Mucosa of rectum (tissue), 2 donors: ENCODE measurements at regions not wholly inside any gene's neighbourhood (a gene's known extent, or its start where the extent isn't known, plus 50 kb on each side); places are given as distances from the start of the nearest gene placed in this dataset.
"Not testable (repeated sequence)": the region's sequence is repeated elsewhere in the genome, so short reads cannot be mapped to it uniquely, and the experiment has no call there.

Experiments
- H3K27ac ChIP-seq, 2 donors: one replicate each; pipeline ENCODE4 v1.7.0; 2013; ENCODE audit warnings: inconsistent platforms in 2 of 2, low read depth in 2 of 2, low read length in 2 of 2
- H3K27me3 ChIP-seq, 2 donors: one replicate each; pipeline ENCODE4 v1.7.0; 2013; ENCODE audit warnings: low read length in 2 of 2; ENCODE audit not compliant: control insufficient read depth in 2 of 2, insufficient read depth in 2 of 2
- H3K36me3 ChIP-seq, 2 donors: one replicate each; pipeline ENCODE4 v1.7.0; 2013; ENCODE audit warnings: low read length in 2 of 2; ENCODE audit not compliant: control insufficient read depth in 2 of 2, insufficient read depth in 2 of 2
- H3K4me1 ChIP-seq, 2 donors: one replicate each; pipeline ENCODE4 v1.7.0; 2013; ENCODE audit warnings: low read length in 2 of 2, mild to moderate bottlenecking in 1 of 2; ENCODE audit not compliant: control insufficient read depth in 2 of 2, insufficient read depth in 2 of 2
- H3K4me3 ChIP-seq, 2 donors: one replicate each; pipeline ENCODE4 v1.7.0; 2013; ENCODE audit warnings: low read length in 2 of 2
- H3K9ac ChIP-seq, 2 donors: one replicate each; pipeline ENCODE4 v1.7.0; 2013; ENCODE audit warnings: low read length in 2 of 2, low read depth in 1 of 2, mild to moderate bottlenecking in 1 of 2
- H3K9me3 ChIP-seq, 2 donors: one replicate each; pipeline ENCODE4 v1.7.0; 2013; ENCODE audit warnings: low read length in 2 of 2; ENCODE audit not compliant: control insufficient read depth in 2 of 2
- donor health status: healthy.
- donor health status: Normal muscosa, but diverticular disease.

DNA sequence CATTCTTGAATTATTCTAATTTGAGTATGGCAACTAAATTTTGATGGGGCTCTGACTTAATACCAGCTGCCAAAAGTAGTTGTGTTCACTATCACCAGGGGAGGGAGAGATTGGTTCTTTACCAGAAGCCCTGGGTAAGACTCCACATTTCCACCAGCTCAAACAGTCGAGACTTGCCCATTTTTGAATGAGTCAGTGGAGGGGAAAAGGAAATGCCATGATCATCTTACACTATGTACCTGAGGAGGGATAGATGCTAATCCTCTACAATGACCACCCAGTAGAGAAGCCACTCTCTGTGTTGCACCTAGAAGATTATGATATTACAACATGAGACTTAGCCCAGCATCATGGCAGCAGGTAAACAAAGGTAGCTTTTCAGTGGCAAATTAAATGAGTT, 77.0 kb upstream of the SGK1 start:
- Histone ChIP-seq H3K27ac (no peak overlapping the region), H3K4me3 (no peak overlapping the region), H3K9ac (no peak overlapping the region), H3K9me3 (no peaks in the 10 kb centered on the region), H3K4me1 (no peaks in the 10 kb centered on the region), H3K27me3 (no peaks in the 10 kb centered on the region), H3K36me3 (no peaks in the 10 kb centered on the region)

DNA sequence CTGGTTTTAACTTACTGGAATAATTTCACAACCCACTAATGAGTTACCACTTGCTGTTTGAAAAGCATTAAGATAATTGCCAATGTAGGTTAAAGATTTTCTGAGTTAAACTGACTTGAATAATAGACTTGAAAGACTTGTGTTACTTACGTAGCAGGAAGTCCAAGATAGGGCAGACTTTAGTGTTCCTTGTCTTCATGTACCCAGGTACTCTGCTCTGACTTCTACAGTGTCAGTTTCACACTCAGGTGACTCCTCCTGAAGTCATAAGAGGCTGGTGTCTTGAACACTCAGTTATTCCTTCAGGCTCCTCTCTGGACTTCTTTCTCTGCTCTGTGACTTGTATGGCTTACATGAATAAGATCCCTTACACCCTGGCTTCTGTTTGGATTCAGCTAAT, 76.3 kb upstream of the SGK1 start:
- Histone ChIP-seq H3K27ac (no peak overlapping the region), H3K27me3 (no peaks in the 10 kb centered on the region), H3K9me3 (no peaks in the 10 kb centered on the region), H3K9ac (no peak overlapping the region), H3K36me3 (no peaks in the 10 kb centered on the region), H3K4me3 (no peak overlapping the region), H3K4me1 (no peaks in the 10 kb centered on the region)

DNA sequence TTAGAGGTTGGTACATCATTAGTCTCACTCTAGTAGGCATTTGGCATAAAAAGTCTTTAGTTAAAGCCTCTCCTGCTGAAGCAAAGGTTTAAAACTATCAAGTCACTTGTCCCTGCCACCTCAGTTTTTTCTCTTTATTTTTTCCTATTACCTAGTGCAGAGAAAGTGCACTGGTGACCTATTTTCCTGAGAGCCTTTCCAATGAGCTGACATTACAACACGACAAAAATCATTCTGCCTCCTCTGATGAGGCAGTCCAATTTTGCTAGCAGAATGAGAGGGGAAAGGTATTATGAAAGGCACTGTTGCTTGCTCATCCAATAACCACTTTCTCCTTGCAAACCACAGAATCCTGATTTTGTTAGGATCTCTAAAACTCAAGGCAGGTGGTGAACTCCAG, 73.3 kb upstream of the SGK1 start:
- Histone ChIP-seq H3K4me1 (no peaks in the 10 kb centered on the region), H3K9me3 (no peaks in the 10 kb centered on the region), H3K4me3 (no peak overlapping the region), H3K36me3 (no peaks in the 10 kb centered on the region), H3K27ac (no peak overlapping the region), H3K9ac (no peak overlapping the region), H3K27me3 (no peaks in the 10 kb centered on the region)

DNA sequence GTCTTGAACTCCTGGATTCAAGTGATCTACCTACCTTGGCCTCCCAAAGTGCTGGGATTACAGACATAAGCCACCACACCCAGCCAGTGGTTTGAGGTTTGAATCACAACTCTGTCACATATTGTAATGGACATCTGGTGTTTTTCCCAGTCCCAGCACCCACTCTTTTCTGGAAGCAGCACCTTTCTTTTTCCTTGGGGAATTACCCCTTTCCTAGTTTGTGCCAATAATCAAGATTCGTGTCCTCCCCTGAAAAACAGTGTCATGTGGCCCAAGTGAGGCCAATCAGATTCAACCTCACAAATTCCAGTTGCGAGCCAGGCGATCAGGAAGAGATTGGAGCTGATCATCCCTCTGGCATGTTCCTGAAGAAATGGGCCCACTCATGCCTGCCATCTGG, 71.7 kb upstream of the SGK1 start:
- no peak overlapping the region for H3K4me3 ChIP-seq
- no peak overlapping the region for H3K27ac ChIP-seq
- H3K27me3 ChIP-seq = no peaks in the 10 kb centered on the region
- no peaks in the 10 kb centered on the region for H3K4me1 ChIP-seq
- H3K9me3 ChIP-seq = no peaks in the 10 kb centered on the region
- no peaks in the 10 kb centered on the region for H3K36me3 ChIP-seq
- no peak overlapping the region for H3K9ac ChIP-seq

DNA sequence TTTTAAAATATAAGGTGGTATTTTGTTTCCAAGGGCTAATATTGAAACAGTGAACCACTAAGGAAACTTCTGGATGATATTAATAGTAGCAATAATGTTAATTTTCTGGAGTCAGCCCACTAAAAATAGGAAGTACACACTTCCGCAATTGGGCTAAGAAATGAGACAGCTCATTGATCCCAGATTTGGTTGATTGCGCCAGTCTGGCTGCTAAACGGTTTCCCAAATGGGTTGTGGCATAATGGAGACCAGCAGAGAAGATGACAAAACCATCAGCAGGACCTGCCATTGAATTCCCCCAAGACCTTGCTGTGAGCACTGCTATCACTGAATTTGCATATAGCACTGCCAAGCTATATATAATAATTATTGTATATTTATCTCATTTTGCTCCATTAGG, 71.2 kb upstream of the SGK1 start:
- no peak overlapping the region for H3K4me3 ChIP-seq
- H3K36me3 ChIP-seq = no peaks in the 10 kb centered on the region
- H3K4me1 ChIP-seq = no peaks in the 10 kb centered on the region
- H3K9me3 ChIP-seq = no peaks in the 10 kb centered on the region
- H3K27ac ChIP-seq = no peak overlapping the region
- no peaks in the 10 kb centered on the region for H3K27me3 ChIP-seq
- H3K9ac ChIP-seq = no peak overlapping the region

DNA sequence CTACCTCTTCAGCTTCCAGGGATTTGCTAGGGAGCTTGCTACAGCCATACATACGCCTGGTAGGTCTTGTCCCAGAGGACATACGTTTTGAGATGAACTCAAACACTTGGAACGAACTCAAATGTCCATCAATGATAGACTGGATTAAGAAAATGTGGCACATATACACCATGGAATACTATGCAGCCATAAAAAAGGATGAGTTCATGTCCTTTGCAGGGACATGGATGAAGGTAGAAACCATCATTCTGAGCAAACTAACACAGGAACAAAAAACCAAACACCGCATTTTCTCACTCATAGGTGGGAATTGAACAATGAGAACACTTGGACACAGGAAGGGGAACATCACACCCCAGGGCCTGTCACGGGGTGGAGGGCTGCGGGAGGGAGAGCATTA, 68.6 kb upstream of the SGK1 start:
- H3K36me3 ChIP-seq, H3K27ac ChIP-seq, H3K4me1 ChIP-seq, H3K4me3 ChIP-seq, H3K27me3 ChIP-seq, H3K9ac ChIP-seq, H3K9me3 ChIP-seq: not testable (repeated sequence)

DNA sequence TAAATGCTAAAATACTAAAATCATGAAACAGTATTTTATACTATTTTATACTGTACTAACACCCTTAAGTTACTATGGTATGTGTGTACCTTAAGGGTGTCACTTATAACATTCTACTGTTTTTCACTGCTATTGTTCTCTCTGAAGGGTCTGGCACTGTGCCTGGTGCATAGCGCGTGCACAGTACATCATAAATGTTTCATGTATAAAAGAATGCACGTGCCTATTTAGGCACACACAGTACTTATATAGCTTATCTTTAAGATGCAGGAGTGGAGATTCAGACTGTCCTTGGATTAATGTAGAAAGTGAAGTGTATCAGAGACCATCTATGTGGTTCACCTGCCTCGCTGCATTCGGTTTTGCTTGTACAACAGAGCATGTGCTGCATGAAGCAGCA, 64.0 kb upstream of the SGK1 start:
- H3K36me3 ChIP-seq = no peaks in the 10 kb centered on the region
- H3K9ac ChIP-seq = no peak overlapping the region
- H3K27me3 ChIP-seq = no peaks in the 10 kb centered on the region
- no peaks in the 10 kb centered on the region for H3K9me3 ChIP-seq
- no peak overlapping the region for H3K27ac ChIP-seq
- peaks cover 3 to 7% of the 10 kb centered on the region in 2 donors for H3K4me1 ChIP-seq
- no peak overlapping the region for H3K4me3 ChIP-seq

DNA sequence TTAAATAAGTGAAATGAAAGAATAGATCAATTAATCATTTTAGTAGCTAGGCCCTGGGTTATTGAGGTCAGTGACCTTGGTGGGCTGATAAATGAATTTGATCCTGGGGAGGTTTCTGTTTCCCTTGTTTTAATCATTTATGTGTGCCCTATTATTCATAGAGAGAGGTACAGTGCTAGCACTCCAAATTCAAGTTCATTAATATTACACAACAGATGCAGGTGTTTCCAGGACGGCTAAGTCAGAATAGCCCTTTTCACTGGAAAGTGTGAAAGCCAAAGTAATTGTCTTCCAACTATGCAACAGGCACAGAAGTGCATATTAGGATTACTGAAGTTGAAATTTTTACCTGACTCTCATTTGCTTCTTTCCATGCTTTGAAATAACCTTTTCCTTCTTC, 61.7 kb upstream of the SGK1 start:
- peaks cover 3 to 7% of the 10 kb centered on the region in 2 donors for H3K4me1 ChIP-seq
- H3K4me3 ChIP-seq = peak overlapping the region in 1 of 2 donors; percentile 30
- no peaks in the 10 kb centered on the region for H3K36me3 ChIP-seq
- no peaks in the 10 kb centered on the region for H3K9me3 ChIP-seq
- peak overlapping the region; percentile 72 to 75 for H3K27ac ChIP-seq
- no peaks in the 10 kb centered on the region for H3K27me3 ChIP-seq
- no peak overlapping the region for H3K9ac ChIP-seq

DNA sequence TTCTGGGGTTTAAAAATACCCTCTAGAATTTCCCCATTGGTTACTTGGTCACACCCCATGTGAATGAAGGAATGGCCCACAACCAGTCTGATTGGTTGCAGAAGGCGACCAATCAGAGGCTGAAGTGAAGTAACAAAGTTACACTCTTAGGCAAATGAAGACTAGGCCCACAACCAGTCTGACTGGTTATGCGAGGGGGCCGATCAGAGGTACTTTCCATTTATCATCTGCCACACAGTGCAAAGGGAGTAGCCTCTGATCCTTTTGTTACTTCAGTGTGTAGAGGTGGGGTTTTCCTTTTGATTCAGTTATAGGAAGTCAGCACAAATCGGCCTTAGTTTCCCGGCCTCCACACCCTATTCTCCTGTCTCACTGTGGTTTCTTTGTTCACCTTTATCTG, 61.2 kb upstream of the SGK1 start:
- Histone ChIP-seq H3K36me3 (no peaks in the 10 kb centered on the region), H3K9me3 (no peaks in the 10 kb centered on the region), H3K9ac (no peak overlapping the region), H3K27me3 (no peaks in the 10 kb centered on the region), H3K4me3 (no peak overlapping the region), H3K27ac (peak overlapping the region; percentile 72 to 75), H3K4me1 (peaks cover 3 to 7% of the 10 kb centered on the region in 2 donors)

DNA sequence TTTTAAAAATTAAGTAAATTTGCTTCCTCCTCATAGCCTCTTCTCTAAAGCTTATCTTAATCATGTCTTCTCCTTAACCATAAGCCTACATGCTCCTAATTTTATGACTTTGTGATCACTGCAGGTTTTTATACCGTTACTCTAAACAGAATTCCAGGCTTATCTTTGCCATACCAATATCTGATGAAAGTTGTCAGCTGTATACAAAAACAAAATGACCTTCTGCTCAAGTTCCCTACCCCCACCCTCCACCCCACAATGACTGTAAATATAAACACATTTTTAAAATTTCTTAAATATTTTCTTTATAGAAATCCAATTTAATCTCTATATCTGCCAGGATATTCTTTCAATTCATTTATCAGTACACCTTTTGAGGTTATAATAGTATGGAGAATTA, 60.5 kb upstream of the SGK1 start:
- Histone ChIP-seq H3K4me3 (no peak overlapping the region), H3K9ac (no peak overlapping the region), H3K27me3 (no peaks in the 10 kb centered on the region), H3K9me3 (no peaks in the 10 kb centered on the region), H3K4me1 (peaks cover 3 to 7% of the 10 kb centered on the region in 2 donors), H3K36me3 (no peaks in the 10 kb centered on the region), H3K27ac (no peak overlapping the region)

DNA sequence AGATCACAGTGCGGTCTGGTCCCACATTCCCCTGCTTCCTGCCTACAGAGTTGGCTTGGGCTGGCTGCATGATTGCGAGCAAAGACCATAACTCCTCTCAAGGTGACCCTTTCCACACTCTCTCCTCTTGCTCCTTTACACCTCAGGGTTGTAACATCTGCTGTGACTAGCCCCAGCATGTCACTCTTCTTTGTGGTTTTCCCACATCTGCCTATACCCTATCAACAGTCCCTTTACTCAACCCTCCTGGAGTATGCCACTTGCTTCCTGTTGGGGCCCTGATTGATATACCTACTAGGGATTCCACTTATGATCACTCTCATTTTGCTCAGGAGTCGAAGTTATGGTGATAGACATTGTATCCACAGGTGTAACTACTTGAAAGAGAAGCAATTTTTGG, 58.9 kb upstream of the SGK1 start:
- Histone ChIP-seq H3K4me1 (peaks cover 3 to 15% of the 10 kb centered on the region in 2 donors), H3K27ac (no peak overlapping the region), H3K9me3 (no peaks in the 10 kb centered on the region)

More for the DNA sequence above, 58.9 kb upstream of the SGK1 start:
- Histone ChIP-seq H3K27me3 (no peaks in the 10 kb centered on the region), H3K9ac (no peak overlapping the region), H3K36me3 (no peaks in the 10 kb centered on the region), H3K4me3 (no peak overlapping the region)
